ENCODE measurements at regions not wholly inside any gene's neighbourhood (a gene's known extent, or its start where the extent isn't known, plus 50 kb on each side); places are given as distances from the start of the nearest gene placed in this dataset.

- ChIA-PET POLR2A (ENCODE audit: unreplicated experiment) (no interaction called here), CTCF (no interaction called here)
- no peak overlapping the region for H2AK9ac ChIP-seq (replicated peaks; ENCODE audit: low read depth, low read length, poor library complexity)
- ATAC-seq (ENCODE audit: low read depth) (no peak), DNase-seq (no peak)
- no peak overlapping the region for H3K14ac ChIP-seq (replicated peaks; ENCODE audit: low read depth, low read length)
- no peak overlapping the region for H3K23ac ChIP-seq (ENCODE audit: low read depth, low read length)
- no peak overlapping the region for H2BK5ac ChIP-seq (ENCODE audit: low read depth, low read length, poor library complexity, severe bottlenecking)
- H2BK20ac ChIP-seq (ENCODE audit: low read depth, low read length): no peak overlapping the region
- no peaks in the 10 kb centered on the region for H4K20me1 ChIP-seq (ENCODE audit: insufficient read depth, low read length)
- TF ChIP-seq RCOR1 (IDR thresholded peaks at IDR 0.05; ENCODE audit: insufficient replicate concordance, low read length) (no peak), POLR2A (IDR thresholded peaks at IDR 0.05; ENCODE audit: low read depth, low read length) (no peak), CHD1 (IDR thresholded peaks at IDR 0.05; ENCODE audit: low read depth, low read length) (no peak), MAFK (IDR thresholded peaks at IDR 0.05; ENCODE audit: low read depth, low read length) (no peak), USF2 (IDR thresholded peaks at IDR 0.05; ENCODE audit: low read depth, low read length) (no peak), ELK1 (IDR thresholded peaks at IDR 0.05; ENCODE audit: borderline replicate concordance, low read depth, low read length) (no peak), CTCF (conservative IDR thresholded peaks at IDR 0.05; ENCODE audit: low read depth, low read length) (no peak), CEBPB (IDR thresholded peaks at IDR 0.05; ENCODE audit: low read depth, low read length) (no peak), BHLHE40 (IDR thresholded peaks at IDR 0.05; ENCODE audit: low read depth, low read length) (no peak), MXI1 (IDR thresholded peaks at IDR 0.05; ENCODE audit: borderline replicate concordance, low read depth, low read length) (no peak), RFX5 (IDR thresholded peaks at IDR 0.05; ENCODE audit: low read depth, low read length) (no peak), FOS (IDR thresholded peaks at IDR 0.05; ENCODE audit: low read depth, low read length) (no peak), SMC3 (IDR thresholded peaks at IDR 0.05; ENCODE audit: low read depth, low read length) (no peak), RAD21 (IDR thresholded peaks at IDR 0.05; ENCODE audit: low read length) (no peak), NFE2L2 (IDR thresholded peaks at IDR 0.05; ENCODE audit: low read depth, low read length) (no peak), MAZ (IDR thresholded peaks at IDR 0.05; ENCODE audit: borderline replicate concordance, low read depth, low read length) (no peak)
- H3K27me3 ChIP-seq (ENCODE audit: control insufficient read depth, insufficient read depth, low read length): no peaks in the 10 kb centered on the region
- H3K4me3 ChIP-seq (ENCODE audit: insufficient read depth, low read depth, low read length): no peak overlapping the region
- H3K18ac ChIP-seq (ENCODE audit: low read depth, low read length): no peak overlapping the region
- in situ Hi-C loops (cut with MboI; ENCODE audit: low sequenced_read_pairs) (loop anchor here (10.0 kb wide), 1 partner anchor 239 kb away; no protein-coding TSS in a partner anchor), dilution Hi-C loops (cut with HindIII; ENCODE audit: low sequenced_read_pairs, unreplicated experiment) (no loop called here), intact Hi-C loops (cut with micrococcal nuclease) (no loop called here)
- H3K9me1 ChIP-seq (ENCODE audit: insufficient read depth, low read length): no peaks in the 10 kb centered on the region
- H4K8ac ChIP-seq (ENCODE audit: low read depth in 2 of 2, low read length in 2 of 2): no peak overlapping the region
- no peak overlapping the region for H3K9ac ChIP-seq (ENCODE audit: low read depth, low read length)
- H3K4ac ChIP-seq (ENCODE audit: low read depth, low read length): no peak overlapping the region
- no peak overlapping the region for H3K4me2 ChIP-seq (ENCODE audit: low read depth, low read length)
- no peaks in the 10 kb centered on the region for H3K36me3 ChIP-seq (ENCODE audit: control insufficient read depth, insufficient read depth, low read length)
- H3K56ac ChIP-seq (ENCODE audit: extremely low read depth, insufficient read depth, low read length): no peak overlapping the region
- H3K9me3 ChIP-seq (ENCODE audit: control insufficient read depth, insufficient read depth, low read length): no peaks in the 10 kb centered on the region
- H3K79me1 ChIP-seq (ENCODE audit: low read depth in 1 of 2, low read length in 2 of 2): no peaks in the 10 kb centered on the region
- WGBS, 2 experiments (ENCODE audit: extremely low coverage in 2 of 2, insufficient read length in 1 of 2): no CpG with 5 or more reads among the region's 1 CpG
- H4K91ac ChIP-seq (ENCODE audit: insufficient read depth, low read depth, low read length): no peak overlapping the region
- no peak overlapping the region for H4K5ac ChIP-seq (ENCODE audit: low read depth, low read length)
- BruUV-seq (replicated peaks): no TSS peak
- no peaks in the 10 kb centered on the region for H3K4me1 ChIP-seq (ENCODE audit: control insufficient read depth, insufficient read depth, low read length)
- H3K27ac ChIP-seq (ENCODE audit: insufficient read depth, low read length): no peak overlapping the region
- H2AFZ ChIP-seq (replicated peaks; ENCODE audit: low read length, poor library complexity): no peak overlapping the region
- H2AK5ac ChIP-seq (ENCODE audit: low read depth, low read length): no peak overlapping the region
- H2BK15ac ChIP-seq (ENCODE audit: low read depth, low read length): no peak overlapping the region
- H2BK120ac ChIP-seq (ENCODE audit: low read depth, low read length): no peak overlapping the region
These were observed 709.8 kb upstream of the PCDH20 start for GRCh38 chr13:62125451-62125850.
